Panc1 (cell line): ENCODE measurements at regions not wholly inside any gene's neighbourhood (a gene's known extent, or its start where the extent isn't known, plus 50 kb on each side); places are given as distances from the start of the nearest gene placed in this dataset.
"Not testable (repeated sequence)": the region's sequence is repeated elsewhere in the genome, so short reads cannot be mapped to it uniquely, and the experiment has no call there.

Experiments
- CTCF ChIP-seq: fragments of 450-650 bp; IDR thresholded peaks from 2 replicates; pipeline ENCODE4 v1.5.1; 2017; ENCODE audit warnings: mild to moderate bottlenecking
- POLR2AphosphoS5 ChIP-seq: IDR thresholded peaks from 2 replicates; pipeline ENCODE4 v1.6.1; 2012; ENCODE audit warnings: mild to moderate bottlenecking, low read depth, low read length, moderate library complexity
- TF ChIP-seq, protein P1 (sequence below), 2 experiments: IDR thresholded peaks; 2 replicates each; pipeline ENCODE4 v1.6.1; 2011 to 2012; ENCODE audit warnings: low read depth in 2 of 2, control low read depth in 1 of 2, low read length in 1 of 2, mild to moderate bottlenecking in 1 of 2, moderate library complexity in 1 of 2; ENCODE audit not compliant: insufficient read depth in 1 of 2

GRCh38 chr2:87687550-87688270 is 60.2 kb upstream of the PLGLB2 start:
- not testable (repeated sequence) for TF ChIP-seq POLR2AphosphoS5, CTCF
- TF ChIP-seq, protein P1, sequence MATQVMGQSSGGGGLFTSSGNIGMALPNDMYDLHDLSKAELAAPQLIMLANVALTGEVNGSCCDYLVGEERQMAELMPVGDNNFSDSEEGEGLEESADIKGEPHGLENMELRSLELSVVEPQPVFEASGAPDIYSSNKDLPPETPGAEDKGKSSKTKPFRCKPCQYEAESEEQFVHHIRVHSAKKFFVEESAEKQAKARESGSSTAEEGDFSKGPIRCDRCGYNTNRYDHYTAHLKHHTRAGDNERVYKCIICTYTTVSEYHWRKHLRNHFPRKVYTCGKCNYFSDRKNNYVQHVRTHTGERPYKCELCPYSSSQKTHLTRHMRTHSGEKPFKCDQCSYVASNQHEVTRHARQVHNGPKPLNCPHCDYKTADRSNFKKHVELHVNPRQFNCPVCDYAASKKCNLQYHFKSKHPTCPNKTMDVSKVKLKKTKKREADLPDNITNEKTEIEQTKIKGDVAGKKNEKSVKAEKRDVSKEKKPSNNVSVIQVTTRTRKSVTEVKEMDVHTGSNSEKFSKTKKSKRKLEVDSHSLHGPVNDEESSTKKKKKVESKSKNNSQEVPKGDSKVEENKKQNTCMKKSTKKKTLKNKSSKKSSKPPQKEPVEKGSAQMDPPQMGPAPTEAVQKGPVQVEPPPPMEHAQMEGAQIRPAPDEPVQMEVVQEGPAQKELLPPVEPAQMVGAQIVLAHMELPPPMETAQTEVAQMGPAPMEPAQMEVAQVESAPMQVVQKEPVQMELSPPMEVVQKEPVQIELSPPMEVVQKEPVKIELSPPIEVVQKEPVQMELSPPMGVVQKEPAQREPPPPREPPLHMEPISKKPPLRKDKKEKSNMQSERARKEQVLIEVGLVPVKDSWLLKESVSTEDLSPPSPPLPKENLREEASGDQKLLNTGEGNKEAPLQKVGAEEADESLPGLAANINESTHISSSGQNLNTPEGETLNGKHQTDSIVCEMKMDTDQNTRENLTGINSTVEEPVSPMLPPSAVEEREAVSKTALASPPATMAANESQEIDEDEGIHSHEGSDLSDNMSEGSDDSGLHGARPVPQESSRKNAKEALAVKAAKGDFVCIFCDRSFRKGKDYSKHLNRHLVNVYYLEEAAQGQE (IDR thresholded peaks at IDR 0.05; ENCODE audit: insufficient read depth in 1 of 2, low read depth in 2 of 2, low read length in 1 of 2), result not testable (repeated sequence)
